ENCODE measurements at regions not wholly inside any gene's neighbourhood (a gene's known extent, or its start where the extent isn't known, plus 50 kb on each side); places are given as distances from the start of the nearest gene placed in this dataset.

GRCh38 chr6:168794491-168794890 is 353.5 kb downstream of the SMOC2 start:
- POLR2A ChIA-PET: no interaction called here

GRCh38 chr6:168793649-168794048 is 352.7 kb downstream of the SMOC2 start:
- FAIRE-seq: no peak
- TF ChIP-seq MAFK (IDR thresholded peaks at IDR 0.05; ENCODE audit: partially characterized antibody): peak; percentile 38
- no peak for TF ChIP-seq EHMT2 (IDR thresholded peaks at IDR 0.05; ENCODE audit: low read depth)
- POLR2A ChIA-PET: no interaction called here
- no peak overlapping the region for H3K4me2 ChIP-seq
- no peaks in the 10 kb centered on the region for H3K9me3 ChIP-seq
- no peak overlapping the region for H3K27ac ChIP-seq
- 26% methylated on average over 6 of the region's 6 CpGs for WGBS (ENCODE audit: missing lambda C conversion rate)
- H3K4me1 ChIP-seq: no peaks in the 10 kb centered on the region
- no peak overlapping the region for H3K4me3 ChIP-seq
- no peak for DNase-seq (ENCODE audit: low read depth in 1 of 2, low spot score in 1 of 2)
- ATAC-seq: no peak
- CTCF ChIA-PET: no interaction called here

More at GRCh38 chr6:168794491-168794890, 353.5 kb downstream of the SMOC2 start:
- Histone ChIP-seq H3K27ac (no peak overlapping the region), H3K4me3 (no peak overlapping the region), H3K4me1 (no peaks in the 10 kb centered on the region), H3K4me2 (no peak overlapping the region), H3K9me3 (no peaks in the 10 kb centered on the region)
- CTCF ChIA-PET: no interaction called here
- no peak for TF ChIP-seq RAD21 (conservative IDR thresholded peaks at IDR 0.05 in 1 of 2, IDR thresholded peaks at IDR 0.05 in 1 of 2)
- TF ChIP-seq EHMT2 (IDR thresholded peaks at IDR 0.05; ENCODE audit: low read depth): no peak
- no peak for TF ChIP-seq POLR2AphosphoS2 (conservative IDR thresholded peaks at IDR 0.05; ENCODE audit: low read length)
- no peak for TF ChIP-seq SMC3 (IDR thresholded peaks at IDR 0.05)
- no peak for TF ChIP-seq RARB (CRISPR knock-in tag; IDR thresholded peaks at IDR 0.05)
- TF ChIP-seq CEBPB (IDR thresholded peaks at IDR 0.05): no peak
- TF ChIP-seq, protein P1, sequence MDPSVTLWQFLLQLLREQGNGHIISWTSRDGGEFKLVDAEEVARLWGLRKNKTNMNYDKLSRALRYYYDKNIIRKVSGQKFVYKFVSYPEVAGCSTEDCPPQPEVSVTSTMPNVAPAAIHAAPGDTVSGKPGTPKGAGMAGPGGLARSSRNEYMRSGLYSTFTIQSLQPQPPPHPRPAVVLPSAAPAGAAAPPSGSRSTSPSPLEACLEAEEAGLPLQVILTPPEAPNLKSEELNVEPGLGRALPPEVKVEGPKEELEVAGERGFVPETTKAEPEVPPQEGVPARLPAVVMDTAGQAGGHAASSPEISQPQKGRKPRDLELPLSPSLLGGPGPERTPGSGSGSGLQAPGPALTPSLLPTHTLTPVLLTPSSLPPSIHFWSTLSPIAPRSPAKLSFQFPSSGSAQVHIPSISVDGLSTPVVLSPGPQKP (IDR thresholded peaks at IDR 0.05; ENCODE audit: low read depth, low read length): no peak
- TF ChIP-seq FOSB (CRISPR knock-in tag; IDR thresholded peaks at IDR 0.05): no peak
- 19% methylated on average over 12 of the region's 12 CpGs for WGBS (ENCODE audit: missing lambda C conversion rate)
- FAIRE-seq: no peak
- DNase-seq (ENCODE audit: low read depth in 1 of 2, low spot score in 1 of 2): peak in 1 of 2 experiments; percentile 5
- no peak for ATAC-seq

DNA sequence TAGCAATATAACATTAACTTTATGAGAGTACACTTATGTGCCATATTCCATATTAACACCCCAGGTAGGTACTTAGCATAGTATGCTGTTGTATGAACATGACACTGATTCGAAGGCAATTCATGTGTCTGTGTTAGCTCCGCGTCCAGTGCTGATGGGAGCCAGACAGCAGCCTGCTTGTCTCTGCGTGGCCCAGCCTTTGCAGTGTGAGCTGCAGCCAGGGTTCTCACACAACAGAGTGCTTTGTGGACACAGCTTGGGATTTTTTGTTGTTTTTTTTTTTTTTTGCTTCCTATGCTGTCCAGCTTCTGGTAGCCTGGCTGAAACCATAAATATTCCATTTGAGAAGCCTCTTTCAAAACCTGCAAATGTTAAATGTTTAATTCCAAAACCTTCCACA is 350.9 kb downstream of the SMOC2 start:
- FAIRE-seq (no peak), ATAC-seq (no peak), DNase-seq (ENCODE audit: low read depth in 1 of 2, low spot score in 1 of 2) (no peak)
- ChIA-PET CTCF (no interaction called here), POLR2A (no interaction called here)
- no peaks in the 10 kb centered on the region for H3K4me1 ChIP-seq
- H3K4me3 ChIP-seq: no peak overlapping the region
- H3K9me3 ChIP-seq: no peaks in the 10 kb centered on the region
- 65% methylated on average over 4 of the region's 4 CpGs for WGBS (ENCODE audit: missing lambda C conversion rate)
- no peak for TF ChIP-seq FOSL2 (IDR thresholded peaks at IDR 0.05)
- TF ChIP-seq FOSL2 (CRISPR knock-in tag; IDR thresholded peaks at IDR 0.05): no peak
- TF ChIP-seq HEYL (CRISPR knock-in tag; IDR thresholded peaks at IDR 0.05): no peak
- no peak for TF ChIP-seq HOXB5 (CRISPR knock-in tag; IDR thresholded peaks at IDR 0.05)
- TF ChIP-seq KDM1A (IDR thresholded peaks at IDR 0.05; ENCODE audit: low read depth): no peak
- TF ChIP-seq MAX (IDR thresholded peaks at IDR 0.05): no peak
- no peak for TF ChIP-seq CHD2 (IDR thresholded peaks at IDR 0.05; ENCODE audit: low read length, partially characterized antibody)
- no peak for TF ChIP-seq NPAS2 (CRISPR knock-in tag; IDR thresholded peaks at IDR 0.05; ENCODE audit: borderline replicate concordance)
- TF ChIP-seq FOXS1 (CRISPR knock-in tag; IDR thresholded peaks at IDR 0.05): no peak
- TF ChIP-seq HOXB13 (CRISPR knock-in tag; IDR thresholded peaks at IDR 0.05; ENCODE audit: low read depth): no peak
- H3K27ac ChIP-seq: no peak overlapping the region
- H3K4me2 ChIP-seq: no peak overlapping the region

DNA sequence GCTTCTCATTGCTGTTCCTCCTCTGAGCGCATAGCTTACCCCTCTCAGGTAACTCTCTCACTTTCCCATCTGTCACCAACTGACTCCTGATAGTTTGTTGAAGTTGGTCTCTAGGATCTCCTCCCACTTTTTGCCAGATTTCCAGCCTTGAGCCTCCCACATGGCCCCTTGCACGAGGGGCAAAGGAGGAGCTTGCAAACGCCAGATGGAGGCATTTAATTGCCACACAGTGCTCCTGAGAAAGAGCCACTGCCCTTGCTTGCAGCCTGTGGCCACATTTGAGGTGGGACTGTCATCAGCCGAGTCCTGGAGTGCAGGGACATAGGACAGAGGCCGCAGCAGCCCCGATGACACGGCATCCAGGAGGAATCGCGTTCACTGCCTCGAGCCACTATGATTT is 348.7 kb downstream of the SMOC2 start:
- FAIRE-seq (no peak), DNase-seq (ENCODE audit: low read depth in 1 of 2, low spot score in 1 of 2) (no peak), ATAC-seq (no peak)
- no peak for TF ChIP-seq ZFP36 (IDR thresholded peaks at IDR 0.05; ENCODE audit: borderline replicate concordance, partially characterized antibody)
- TF ChIP-seq, protein P2, sequence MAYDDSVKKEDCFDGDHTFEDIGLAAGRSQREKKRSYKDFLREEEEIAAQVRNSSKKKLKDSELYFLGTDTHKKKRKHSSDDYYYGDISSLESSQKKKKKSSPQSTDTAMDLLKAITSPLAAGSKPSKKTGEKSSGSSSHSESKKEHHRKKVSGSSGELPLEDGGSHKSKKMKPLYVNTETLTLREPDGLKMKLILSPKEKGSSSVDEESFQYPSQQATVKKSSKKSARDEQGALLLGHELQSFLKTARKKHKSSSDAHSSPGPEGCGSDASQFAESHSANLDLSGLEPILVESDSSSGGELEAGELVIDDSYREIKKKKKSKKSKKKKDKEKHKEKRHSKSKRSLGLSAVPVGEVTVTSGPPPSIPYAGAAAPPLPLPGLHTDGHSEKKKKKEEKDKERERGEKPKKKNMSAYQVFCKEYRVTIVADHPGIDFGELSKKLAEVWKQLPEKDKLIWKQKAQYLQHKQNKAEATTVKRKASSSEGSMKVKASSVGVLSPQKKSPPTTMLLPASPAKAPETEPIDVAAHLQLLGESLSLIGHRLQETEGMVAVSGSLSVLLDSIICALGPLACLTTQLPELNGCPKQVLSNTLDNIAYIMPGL (CRISPR knock-in tag; IDR thresholded peaks at IDR 0.05; ENCODE audit: borderline replicate concordance): no peak
- TF ChIP-seq MAFK (IDR thresholded peaks at IDR 0.05; ENCODE audit: partially characterized antibody): no peak
- no peak for TF ChIP-seq REST (IDR thresholded peaks at IDR 0.05)
- TF ChIP-seq HES2 (IDR thresholded peaks at IDR 0.05): no peak
- no peak for TF ChIP-seq CEBPB (IDR thresholded peaks at IDR 0.05)
- no peak for TF ChIP-seq ZNF302 (CRISPR knock-in tag; IDR thresholded peaks at IDR 0.05)
- no peak for TF ChIP-seq MAX (IDR thresholded peaks at IDR 0.05)
- TF ChIP-seq RAD21 (conservative IDR thresholded peaks at IDR 0.05 in 1 of 2, IDR thresholded peaks at IDR 0.05 in 1 of 2): no peak
- no peak overlapping the region for H3K4me3 ChIP-seq
- no peaks in the 10 kb centered on the region for H3K4me1 ChIP-seq
- no peak overlapping the region for H3K27ac ChIP-seq
- no peaks in the 10 kb centered on the region for H3K9me3 ChIP-seq
- WGBS (ENCODE audit: missing lambda C conversion rate): 25% methylated on average over 10 of the region's 10 CpGs
- ChIA-PET CTCF (no interaction called here), POLR2A (no interaction called here)
- H3K4me2 ChIP-seq: no peak overlapping the region

Data from A549 (cell line).